ENCODE measurements at regions not wholly inside any gene's neighbourhood (a gene's known extent, or its start where the extent isn't known, plus 50 kb on each side); places are given as distances from the start of the nearest gene placed in this dataset.
A peak's percentile ranks its signal among the peaks of the same experiment; 100 is the strongest.
"Not testable (repeated sequence)": the region's sequence is repeated elsewhere in the genome, so short reads cannot be mapped to it uniquely, and the experiment has no call there.

DNA sequence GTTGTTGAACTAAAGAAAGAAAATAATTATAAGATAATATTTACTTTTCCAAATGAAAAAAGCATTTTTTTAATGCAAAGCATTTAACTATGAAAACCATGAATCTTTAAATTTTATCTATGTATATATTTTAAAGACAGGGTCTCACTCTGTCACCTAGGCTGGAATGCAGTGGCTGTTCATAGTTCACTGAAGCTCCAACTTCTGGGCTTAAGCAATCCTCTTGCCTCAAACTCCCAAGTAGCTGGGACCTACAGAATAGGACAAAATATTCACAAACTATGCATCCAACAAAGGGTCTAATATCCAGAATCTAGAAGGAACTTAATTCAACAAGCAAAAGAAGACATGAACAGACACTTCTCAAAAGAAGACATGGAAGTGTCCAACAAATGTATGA lies 55.9 kb upstream of the ALB start:
- DNase-seq: no peak

- no peak for DNase-seq
These were observed 56.6 kb upstream of the ALB start for GRCh38 chr4:73347497-73347896.

- no peak for DNase-seq
These were observed 58.6 kb upstream of the ALB start for GRCh38 chr4:73345399-73345975.

GRCh38 chr4:73344106-73344505 lies 60.0 kb upstream of the ALB start:
- no peak for DNase-seq

- no peak for DNase-seq
These were observed 60.7 kb upstream of the ALB start for GRCh38 chr4:73343432-73343831.

DNA sequence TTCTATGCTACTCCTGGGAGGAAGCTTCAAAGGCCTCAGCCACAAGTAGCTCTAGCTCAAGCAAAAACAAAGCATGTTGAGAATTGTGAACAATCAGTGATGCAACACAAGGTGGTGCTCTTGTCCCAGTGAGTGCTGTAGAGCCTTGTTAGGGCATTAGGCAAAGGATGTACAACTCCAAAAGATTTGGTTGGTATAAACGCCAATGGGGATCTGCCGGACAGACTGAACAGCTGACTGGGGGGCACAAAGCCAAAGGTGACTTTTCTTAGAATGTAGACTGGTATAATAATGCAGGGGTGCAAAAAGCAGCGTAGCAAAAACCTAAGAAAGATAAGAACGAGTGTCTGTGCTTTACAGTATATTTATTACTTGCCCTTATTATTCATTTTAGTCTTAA lies 62.6 kb upstream of the ALB start:
- no peak for DNase-seq

DNA sequence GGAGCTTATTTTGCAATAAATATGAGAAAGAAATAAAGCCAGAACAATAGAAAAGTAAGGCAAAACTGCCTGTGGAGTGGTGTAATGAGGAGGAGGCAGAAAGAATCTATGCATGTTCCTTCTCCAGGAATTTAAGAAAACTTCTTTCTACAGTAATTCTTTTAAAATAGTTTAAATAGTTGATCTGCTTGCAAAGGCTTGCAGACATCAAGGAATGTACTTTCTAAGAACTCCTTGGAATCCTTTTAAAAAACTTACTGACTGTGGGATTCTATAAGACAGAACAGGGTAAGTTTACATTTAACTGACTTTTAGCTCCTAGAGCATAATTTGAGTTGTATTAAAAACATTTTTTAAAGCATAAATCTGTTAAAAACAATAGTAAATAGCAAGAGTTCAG lies 63.2 kb upstream of the ALB start:
- no peak for DNase-seq

DNA sequence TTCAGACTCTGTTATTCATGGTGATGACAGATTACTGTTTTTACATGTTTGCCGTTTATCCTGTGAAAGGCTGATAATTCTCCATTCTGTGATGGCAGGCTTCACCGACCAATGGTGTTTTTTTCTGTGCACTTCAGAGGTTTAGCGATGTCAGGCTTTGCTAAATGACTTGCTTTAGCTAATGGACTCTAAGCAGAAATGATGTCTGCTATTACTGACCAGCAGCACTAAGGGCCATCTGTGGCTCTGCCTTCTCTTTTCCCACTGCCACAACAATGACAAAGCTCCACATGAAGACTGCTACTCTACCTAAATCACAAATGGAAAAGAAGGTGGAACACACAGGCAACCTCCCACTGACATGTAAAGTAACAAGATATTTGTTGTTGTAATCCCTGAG lies 68.4 kb upstream of the ALB start:
- DNase-seq: no peak

DNA sequence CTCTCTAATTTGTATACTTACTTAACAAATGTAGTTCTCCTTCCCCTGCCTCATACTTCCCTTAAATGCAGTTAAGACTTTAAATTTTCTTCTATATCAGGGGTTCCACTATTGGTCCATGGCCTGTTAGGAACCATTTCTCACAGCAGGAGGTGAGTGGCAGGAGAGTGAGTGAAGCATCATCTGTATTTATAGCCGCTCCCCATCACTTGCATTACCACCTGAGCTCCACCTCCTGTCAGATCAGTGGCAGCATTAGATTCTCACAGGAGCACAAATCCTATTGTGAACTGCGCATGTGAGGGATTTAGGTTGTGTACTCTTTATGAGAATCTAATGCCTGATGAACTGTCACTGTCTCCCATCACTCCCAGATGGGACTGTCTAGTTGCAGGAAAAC lies 72.1 kb upstream of the ALB start:
- DNase-seq: not testable (repeated sequence)

GRCh38 chr4:73329300-73329699 lies 70.7 kb upstream of the ANKRD17 start:
- DNase-seq: no peak

DNA sequence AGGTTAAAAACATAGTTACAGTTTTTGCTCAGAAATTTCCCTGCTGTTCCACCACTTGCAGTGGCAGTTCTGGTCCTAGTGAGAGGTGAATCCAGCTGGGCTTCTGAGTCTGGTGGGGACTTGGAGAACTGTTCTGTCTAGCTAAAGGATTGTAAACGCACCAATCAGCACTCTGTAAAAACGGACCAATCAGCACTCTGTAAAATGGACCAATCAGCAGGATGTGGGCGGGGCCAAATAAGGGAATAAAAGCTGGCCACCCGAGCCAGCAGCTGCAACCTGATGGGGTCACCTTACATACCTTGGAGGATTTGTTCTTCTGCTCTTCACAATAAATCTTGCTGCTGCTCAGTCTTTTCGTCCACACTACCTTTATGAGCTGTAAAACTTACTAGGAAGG lies 67.2 kb upstream of the ANKRD17 start:
- not testable (repeated sequence) for DNase-seq

DNA sequence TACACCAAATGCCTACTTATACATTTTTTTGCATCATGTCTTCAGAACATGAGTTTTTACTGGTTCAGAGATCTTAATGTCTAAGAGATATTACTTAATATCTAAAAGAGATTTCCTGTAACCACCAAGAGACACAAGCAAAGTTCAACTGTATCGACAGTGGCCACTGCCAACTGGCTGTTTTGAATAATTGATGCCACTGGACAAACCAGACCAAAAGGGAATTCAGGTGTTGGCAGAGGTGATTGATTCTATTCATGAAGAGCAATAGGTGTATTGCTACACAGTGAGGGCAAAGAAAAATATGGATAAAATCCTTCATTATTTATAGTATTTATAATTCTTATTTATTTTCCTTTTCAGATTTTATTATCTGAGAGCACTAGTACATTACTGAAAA lies 58.5 kb upstream of the ANKRD17 start:
- DNase-seq: no peak

GRCh38 chr4:73315091-73315490 lies 56.5 kb upstream of the ANKRD17 start:
- no peak for DNase-seq

DNA sequence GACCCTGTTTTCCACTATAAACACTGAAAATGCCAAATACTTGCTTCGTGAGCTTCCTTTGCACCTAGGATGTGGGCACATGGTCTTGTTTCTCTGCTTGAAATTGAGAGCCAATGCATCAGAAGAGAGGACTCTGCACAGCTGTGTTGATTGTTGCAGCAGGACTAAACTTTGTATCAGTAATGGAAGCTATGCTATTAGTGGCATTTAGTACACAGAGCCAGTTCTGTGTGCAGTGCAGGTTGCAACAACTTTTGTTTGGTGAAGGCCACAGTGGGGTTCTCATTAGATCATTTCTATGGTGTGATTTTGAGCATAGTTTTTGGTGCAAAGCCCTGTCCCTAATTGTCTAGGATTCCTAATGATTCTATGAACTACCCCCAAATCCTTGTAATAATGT lies 54.4 kb upstream of the ANKRD17 start:
- no peak for DNase-seq

DNA sequence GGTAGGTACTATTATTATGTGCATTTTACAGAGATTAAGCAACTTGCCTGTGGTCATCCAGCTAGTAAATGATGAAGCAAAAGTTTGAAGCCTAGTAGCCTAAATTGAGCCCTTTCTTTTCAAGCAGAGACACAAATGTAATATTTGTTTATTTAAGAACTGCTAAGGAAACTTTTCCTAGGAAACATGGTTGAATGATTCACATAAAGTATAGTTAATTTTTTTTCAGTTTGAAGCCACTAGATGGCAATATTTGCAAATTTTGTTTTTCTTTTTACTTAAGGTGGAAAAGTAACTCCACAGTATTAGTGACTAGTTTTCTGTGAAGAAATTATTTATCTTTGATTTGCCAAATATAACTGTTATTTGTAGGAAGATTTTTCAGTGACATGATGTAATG lies 52.8 kb upstream of the ANKRD17 start:
- peak; percentile 7 for DNase-seq

GRCh38 chr4:73309211-73309610 lies 50.6 kb upstream of the ANKRD17 start:
- no peak for DNase-seq

Data from NCI-H2227 treated with DMSO at 0.1 percent for 48 hours (cell line).